ENCODE measurements at regions not wholly inside any gene's neighbourhood (a gene's known extent, or its start where the extent isn't known, plus 50 kb on each side); places are given as distances from the start of the nearest gene placed in this dataset.

- TF ChIP-seq, protein P1, sequence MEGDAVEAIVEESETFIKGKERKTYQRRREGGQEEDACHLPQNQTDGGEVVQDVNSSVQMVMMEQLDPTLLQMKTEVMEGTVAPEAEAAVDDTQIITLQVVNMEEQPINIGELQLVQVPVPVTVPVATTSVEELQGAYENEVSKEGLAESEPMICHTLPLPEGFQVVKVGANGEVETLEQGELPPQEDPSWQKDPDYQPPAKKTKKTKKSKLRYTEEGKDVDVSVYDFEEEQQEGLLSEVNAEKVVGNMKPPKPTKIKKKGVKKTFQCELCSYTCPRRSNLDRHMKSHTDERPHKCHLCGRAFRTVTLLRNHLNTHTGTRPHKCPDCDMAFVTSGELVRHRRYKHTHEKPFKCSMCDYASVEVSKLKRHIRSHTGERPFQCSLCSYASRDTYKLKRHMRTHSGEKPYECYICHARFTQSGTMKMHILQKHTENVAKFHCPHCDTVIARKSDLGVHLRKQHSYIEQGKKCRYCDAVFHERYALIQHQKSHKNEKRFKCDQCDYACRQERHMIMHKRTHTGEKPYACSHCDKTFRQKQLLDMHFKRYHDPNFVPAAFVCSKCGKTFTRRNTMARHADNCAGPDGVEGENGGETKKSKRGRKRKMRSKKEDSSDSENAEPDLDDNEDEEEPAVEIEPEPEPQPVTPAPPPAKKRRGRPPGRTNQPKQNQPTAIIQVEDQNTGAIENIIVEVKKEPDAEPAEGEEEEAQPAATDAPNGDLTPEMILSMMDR (conservative IDR thresholded peaks at IDR 0.05; ENCODE audit: low read depth, low read length): no peak
- no peak for TF ChIP-seq RAD21 (IDR thresholded peaks at IDR 0.05; ENCODE audit: low read length)
Observed at GRCh38 chr22:47598864-47599263, 836.4 kb downstream of the TBC1D22A start.

Data from IMR-90 (cell line).